HG03135 (cell line): ENCODE measurements at regions not wholly inside any gene's neighbourhood (a gene's known extent, or its start where the extent isn't known, plus 50 kb on each side); places are given as distances from the start of the nearest gene placed in this dataset.

Experiments
- ATAC-seq: cut with Tn5 transposase; IDR thresholded peaks from one replicate; pipeline ENCODE4 v1.9.1; 2021; ENCODE audit warnings: mild to moderate bottlenecking, moderate library complexity; ENCODE audit not compliant: unreplicated experiment

- ATAC-seq = no peak
These were observed 325.6 kb upstream of the TNP1 start for GRCh38 chr2:217185265-217185995.

DNA sequence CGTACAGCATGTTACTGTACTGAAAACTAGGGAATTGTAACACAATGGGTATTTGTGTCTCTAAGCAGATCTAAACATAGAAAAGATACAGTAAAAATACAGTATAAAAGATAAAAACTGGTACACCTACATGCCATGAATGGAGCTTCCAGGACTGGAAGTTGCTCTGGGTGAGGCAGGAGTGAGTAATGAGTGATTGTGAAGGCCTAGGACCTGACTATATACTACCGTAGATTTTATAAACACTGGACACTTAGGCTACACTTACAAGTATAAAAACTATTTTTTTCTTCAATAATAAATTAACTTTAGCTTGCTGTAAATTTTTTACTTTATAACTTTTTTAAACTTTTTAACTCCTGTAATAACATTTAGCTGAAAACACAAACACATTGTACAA is 324.4 kb upstream of the TNP1 start:
- ATAC-seq = no peak

DNA sequence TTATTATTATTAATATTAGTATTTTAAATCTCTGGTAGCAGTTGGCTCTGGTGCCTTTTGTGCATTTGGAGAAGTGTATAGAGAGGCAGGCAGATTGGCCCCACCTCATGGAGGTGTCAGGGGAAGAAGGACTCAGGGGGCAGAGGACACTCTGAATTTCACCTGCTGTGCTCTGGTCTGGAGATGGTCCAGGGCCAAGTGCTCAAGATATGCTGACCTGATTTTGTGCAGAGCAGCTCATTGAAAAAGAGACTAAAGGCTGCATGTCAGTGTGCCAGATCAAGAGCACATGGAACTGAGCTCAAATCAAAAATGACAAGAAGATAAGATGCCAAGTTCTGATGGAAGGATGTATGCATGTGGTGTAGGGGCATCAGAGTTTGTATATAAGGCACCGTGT is 323.6 kb upstream of the TNP1 start:
- no peak for ATAC-seq

DNA sequence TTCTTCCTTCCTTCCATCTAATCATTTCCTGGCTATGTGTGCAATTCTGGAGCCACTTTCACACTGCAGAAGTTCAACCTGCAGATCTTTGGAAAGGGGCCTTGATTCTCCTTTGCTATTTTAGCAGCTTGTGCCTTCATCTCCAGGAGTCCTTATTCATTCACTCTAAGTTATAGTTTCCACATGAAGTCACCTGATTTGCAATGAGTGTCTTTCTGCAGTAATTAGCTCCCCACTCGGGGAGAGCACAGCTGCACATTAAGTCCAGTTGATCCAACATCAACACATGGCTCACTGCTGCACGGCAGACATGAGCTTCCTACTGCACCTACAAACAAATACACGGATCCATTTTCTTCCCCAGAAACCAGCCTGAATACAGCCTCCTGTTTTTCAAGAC is 323.1 kb upstream of the TNP1 start:
- ATAC-seq = no peak

DNA sequence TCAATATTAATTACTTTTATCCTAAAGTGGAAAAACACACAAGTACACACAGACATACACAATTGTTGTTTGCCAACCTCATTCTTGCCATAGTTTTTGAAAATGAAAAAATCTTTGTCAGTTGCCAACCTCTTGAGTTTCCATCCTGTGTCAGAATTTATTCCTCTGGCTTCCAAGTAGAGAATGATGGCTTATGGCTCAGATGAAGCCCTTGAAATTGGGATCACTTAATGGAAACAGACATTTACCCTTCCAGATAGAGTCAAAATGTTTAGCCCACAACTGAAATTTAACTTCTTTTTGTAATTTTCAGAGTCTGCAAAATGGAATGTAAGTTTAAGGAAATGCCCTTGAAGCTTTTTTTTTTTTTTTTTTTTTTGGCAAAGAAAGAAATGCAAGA is 321.6 kb upstream of the TNP1 start:
- ATAC-seq = no peak

GRCh38 chr2:217179854-217180253 is 320.0 kb upstream of the TNP1 start:
- no peak for ATAC-seq

GRCh38 chr2:217178341-217178740 is 318.5 kb upstream of the TNP1 start:
- ATAC-seq = no peak

GRCh38 chr2:217177720-217178119 is 317.9 kb upstream of the TNP1 start:
- ATAC-seq = no peak

- no peak for ATAC-seq
These were observed 312.0 kb upstream of the TNP1 start for GRCh38 chr2:217171874-217172273.

GRCh38 chr2:217168496-217168895 is 308.6 kb upstream of the TNP1 start:
- no peak for ATAC-seq

DNA sequence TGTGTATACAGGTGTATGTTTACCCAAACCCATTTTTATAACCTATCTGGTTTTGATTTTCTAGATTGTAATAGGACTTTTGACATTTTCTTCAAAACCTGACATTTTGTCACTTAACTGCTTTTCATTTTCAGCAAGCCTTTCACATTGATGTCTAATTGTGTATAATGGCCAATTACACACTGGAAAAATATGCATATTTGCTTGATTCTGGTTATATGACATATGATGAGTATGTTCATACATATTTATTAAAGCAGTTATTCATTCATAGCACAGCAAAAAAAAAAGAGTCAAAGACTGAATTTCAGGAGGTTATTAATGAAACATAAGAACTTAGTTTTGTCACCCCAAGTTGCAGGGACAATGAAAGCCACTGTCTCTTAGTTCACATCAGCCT is 307.7 kb upstream of the TNP1 start:
- no peak for ATAC-seq

DNA sequence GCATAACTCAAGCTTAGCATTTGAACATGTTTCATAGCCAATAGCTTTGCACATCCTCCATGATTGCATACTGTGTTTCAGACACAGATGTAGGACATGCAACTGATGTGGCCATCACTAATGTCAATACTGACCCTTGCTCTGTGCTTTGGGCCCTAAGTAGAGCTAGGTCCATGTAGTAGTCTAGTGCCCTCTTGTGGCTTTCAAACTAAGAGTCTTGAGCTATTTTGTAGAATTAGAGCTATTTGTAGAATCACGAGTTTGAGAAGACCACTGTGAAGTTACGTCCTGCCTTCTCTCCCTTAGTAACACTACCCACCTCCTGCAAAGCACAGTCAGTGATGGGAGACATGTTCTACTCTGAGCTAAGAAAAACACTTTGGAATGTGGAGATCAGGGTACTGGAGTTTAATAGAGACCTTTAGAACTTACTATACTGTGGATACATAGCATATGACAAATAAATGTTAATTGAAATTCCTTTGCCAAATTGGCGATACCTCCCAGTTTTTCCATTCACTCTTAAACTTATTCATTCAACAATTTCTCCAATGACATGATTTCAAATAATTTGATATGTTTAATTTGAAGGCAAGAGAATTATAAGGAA is 306.5 kb upstream of the TNP1 start:
- no peak for ATAC-seq

DNA sequence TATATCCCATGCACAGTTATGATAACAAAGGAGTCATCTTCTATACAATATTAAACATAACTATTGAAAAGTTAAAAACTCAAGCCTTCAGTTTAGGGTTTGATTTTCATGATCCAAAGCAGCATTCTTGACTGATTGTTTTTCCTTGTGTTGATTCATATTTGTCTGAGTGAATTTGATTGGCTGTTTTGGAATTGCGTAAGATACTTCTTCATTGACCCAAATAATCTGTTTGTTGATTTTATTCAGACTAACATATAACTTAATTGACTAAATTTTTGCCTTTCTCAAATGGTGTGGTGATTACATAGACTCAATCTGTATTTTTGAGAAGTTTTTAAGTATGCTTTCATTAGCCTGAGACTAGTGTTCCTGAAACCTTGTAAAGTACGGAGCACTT is 305.7 kb upstream of the TNP1 start:
- ATAC-seq = no peak

GRCh38 chr2:217163987-217164386 is 304.1 kb upstream of the TNP1 start:
- ATAC-seq = no peak

GRCh38 chr2:217162533-217162932 is 302.7 kb upstream of the TNP1 start:
- no peak for ATAC-seq

GRCh38 chr2:217160978-217161973 is 301.4 kb upstream of the TNP1 start:
- no peak for ATAC-seq

DNA sequence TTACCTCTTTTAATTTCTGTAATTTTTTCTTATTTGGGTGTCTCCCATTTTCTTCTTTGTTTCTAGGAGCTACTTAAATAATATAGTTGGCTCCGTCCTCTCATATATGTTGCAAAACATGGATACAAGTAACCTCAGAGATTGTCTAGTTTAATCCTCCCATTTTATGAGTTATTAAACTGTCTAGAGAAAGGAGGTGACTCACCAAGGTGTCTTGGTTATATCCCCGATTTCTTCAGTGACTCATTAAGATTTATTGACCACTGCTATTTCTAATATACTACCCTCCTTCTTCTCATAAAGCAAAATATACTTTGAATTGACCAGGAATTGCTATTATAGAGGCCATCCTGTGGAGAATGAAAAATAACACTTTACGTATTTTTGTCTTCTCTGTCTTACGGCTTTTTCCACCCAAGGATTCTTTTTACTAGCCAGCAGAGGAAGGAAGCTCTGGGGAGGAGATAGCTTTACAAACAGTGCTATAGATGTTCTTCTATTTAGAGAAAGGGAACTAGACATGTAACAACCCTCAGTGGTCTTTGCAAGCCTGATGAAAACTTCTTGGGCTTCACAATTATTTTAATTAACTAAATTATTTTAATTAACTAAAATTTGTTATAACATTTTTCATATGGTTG is 300.4 kb upstream of the TNP1 start:
- no peak for ATAC-seq

DNA sequence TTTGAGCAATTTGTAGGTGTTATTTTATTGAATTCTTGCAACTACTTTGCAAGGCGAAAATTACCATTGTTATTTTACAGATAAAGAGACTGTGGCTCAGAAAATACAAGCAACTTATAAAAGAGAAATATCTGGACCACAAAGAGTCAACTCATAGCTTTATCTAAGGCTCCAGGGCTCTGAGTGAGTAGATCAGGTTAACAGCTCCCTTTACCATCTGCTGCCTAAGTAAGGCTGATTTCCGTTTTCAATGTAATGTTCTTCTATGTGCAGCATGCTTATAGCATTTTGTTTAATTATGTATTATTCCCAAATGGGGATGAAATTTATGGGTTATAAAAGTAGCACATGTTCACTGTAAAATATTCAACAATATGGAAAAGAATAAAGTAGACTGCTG is 299.1 kb upstream of the TNP1 start:
- ATAC-seq = no peak

GRCh38 chr2:217157581-217157980 is 297.7 kb upstream of the TNP1 start:
- ATAC-seq = no peak

GRCh38 chr2:217156801-217157200 is 296.9 kb upstream of the TNP1 start:
- no peak for ATAC-seq

- no peak for ATAC-seq
These were observed 295.1 kb upstream of the TNP1 start for GRCh38 chr2:217154923-217155322.
